Fibroblast of villous mesenchyme (primary cell): ENCODE measurements at regions not wholly inside any gene's neighbourhood (a gene's known extent, or its start where the extent isn't known, plus 50 kb on each side); places are given as distances from the start of the nearest gene placed in this dataset.

Experiments
- DNase-seq: peaks from one replicate; pipeline ENCODE4 v3.0.0-alpha.2; 2010; ENCODE audit warnings: low read depth
- H3K4me3 ChIP-seq: 2 replicates; pipeline ENCODE4 v1.5.1; 2011; ENCODE audit warnings: low read depth, mild to moderate bottlenecking, low read length
- TF ChIP-seq, protein P1 (sequence below): IDR thresholded peaks from 2 replicates; pipeline ENCODE4 v1.5.1; 2012; ENCODE audit warnings: low read depth, mild to moderate bottlenecking, low read length; ENCODE audit not compliant: insufficient read depth

DNA sequence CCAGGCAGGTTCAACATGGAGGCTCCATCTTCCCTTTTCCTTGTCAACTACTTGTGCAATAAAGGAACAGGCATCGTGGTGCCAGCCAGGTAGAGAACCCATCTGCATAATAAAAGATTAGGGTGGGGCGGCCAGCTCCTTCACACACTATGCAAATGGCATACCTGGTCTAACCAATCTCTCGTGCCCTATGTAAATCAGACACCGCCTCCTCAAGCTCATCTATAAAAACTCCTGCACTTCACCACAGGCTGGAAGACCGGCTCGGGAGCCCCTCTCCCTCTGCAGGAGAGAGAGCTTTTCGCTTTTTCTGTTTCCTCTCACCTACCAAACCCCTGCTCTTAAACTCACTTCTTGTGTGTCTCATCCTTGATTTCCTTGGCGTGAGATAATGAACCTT is 244.3 kb upstream of the PUM3 start:
- no peak overlapping the region for H3K4me3 ChIP-seq
- TF ChIP-seq, protein P1, sequence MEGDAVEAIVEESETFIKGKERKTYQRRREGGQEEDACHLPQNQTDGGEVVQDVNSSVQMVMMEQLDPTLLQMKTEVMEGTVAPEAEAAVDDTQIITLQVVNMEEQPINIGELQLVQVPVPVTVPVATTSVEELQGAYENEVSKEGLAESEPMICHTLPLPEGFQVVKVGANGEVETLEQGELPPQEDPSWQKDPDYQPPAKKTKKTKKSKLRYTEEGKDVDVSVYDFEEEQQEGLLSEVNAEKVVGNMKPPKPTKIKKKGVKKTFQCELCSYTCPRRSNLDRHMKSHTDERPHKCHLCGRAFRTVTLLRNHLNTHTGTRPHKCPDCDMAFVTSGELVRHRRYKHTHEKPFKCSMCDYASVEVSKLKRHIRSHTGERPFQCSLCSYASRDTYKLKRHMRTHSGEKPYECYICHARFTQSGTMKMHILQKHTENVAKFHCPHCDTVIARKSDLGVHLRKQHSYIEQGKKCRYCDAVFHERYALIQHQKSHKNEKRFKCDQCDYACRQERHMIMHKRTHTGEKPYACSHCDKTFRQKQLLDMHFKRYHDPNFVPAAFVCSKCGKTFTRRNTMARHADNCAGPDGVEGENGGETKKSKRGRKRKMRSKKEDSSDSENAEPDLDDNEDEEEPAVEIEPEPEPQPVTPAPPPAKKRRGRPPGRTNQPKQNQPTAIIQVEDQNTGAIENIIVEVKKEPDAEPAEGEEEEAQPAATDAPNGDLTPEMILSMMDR = no peak

DNA sequence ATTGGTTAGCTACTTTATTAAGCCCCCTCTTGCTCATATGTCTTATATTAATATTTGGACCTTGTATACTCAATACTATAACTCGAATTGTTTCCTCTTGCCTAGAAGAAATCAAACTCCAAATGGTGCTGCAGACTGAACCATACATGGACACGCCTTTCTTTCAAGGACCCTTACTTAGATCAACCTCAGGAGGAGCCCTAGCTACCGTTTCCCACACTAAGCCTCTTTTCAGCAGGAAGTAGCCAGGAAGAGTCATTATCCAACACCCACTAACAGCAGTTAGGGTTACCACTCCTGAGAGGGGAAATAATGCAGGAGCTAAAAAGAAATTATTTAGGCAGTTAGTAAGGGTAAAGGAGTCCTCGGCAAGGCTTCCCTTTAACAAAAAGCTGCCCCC is 243.8 kb upstream of the PUM3 start:
- TF ChIP-seq, protein P1 = no peak
- H3K4me3 ChIP-seq = no peak overlapping the region
- DNase-seq = no peak

More for the DNA sequence above, 244.3 kb upstream of the PUM3 start:
- DNase-seq = no peak

DNA sequence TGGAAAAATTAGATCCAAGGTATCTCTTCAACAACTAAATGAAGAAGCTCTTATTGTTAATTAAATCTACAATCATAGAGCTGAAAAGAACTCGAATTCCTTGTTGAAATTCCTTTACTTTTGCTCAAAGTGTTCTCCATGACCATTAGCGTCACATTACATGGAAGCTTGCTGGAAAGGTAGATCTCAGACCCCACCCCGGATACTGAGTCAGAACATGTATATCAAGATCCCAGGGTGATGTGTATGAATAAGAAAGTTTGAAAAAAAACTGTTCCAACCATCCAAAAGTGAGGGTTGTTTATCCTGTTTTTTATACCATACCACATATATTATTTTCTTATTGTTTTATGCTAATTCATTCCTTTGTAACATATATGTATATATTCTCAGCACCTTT is 237.1 kb upstream of the PUM3 start:
- TF ChIP-seq, protein P1 = no peak
- no peak for DNase-seq
- no peak overlapping the region for H3K4me3 ChIP-seq

DNA sequence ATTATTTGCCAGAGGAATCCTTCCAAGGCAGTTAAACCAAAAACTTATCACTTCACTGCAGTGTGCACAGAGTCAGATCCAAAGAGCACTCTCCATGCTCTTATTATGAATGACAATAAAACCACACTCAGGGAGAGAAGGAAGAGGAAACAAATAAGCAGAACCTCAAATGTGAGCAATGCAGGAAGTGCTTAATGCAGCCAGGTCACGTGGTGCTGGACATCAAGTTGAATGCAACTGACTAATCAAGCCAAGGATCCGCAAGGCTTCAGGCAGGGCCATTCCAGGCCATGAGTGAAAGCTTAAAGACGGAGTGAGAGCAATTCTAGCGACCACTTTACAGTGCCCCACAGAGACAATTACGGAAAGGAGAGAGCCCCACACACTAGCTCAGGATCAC is 230.4 kb upstream of the PUM3 start:
- H3K4me3 ChIP-seq = no peak overlapping the region
- TF ChIP-seq, protein P1 = no peak
- no peak for DNase-seq

DNA sequence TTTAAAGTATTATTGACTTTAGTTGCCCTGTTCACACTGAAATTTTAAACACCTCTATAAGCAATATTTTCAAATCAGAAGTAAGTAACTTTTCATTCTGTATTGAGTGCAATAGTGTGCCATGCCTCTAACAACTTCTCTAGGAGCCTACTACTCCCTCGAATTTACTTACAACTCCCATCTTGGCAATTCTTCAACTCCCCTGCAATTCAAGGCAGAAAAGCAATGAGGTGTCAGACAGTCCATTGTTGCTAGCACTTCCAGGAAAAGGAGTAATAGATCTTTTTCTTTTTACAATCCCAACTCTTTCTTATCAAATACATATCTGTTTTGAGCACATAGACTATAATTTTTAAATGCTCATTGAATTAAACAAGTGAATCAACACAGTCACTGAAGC is 222.7 kb upstream of the PUM3 start:
- no peak overlapping the region for H3K4me3 ChIP-seq
- TF ChIP-seq, protein P1 = no peak
- DNase-seq = no peak

DNA sequence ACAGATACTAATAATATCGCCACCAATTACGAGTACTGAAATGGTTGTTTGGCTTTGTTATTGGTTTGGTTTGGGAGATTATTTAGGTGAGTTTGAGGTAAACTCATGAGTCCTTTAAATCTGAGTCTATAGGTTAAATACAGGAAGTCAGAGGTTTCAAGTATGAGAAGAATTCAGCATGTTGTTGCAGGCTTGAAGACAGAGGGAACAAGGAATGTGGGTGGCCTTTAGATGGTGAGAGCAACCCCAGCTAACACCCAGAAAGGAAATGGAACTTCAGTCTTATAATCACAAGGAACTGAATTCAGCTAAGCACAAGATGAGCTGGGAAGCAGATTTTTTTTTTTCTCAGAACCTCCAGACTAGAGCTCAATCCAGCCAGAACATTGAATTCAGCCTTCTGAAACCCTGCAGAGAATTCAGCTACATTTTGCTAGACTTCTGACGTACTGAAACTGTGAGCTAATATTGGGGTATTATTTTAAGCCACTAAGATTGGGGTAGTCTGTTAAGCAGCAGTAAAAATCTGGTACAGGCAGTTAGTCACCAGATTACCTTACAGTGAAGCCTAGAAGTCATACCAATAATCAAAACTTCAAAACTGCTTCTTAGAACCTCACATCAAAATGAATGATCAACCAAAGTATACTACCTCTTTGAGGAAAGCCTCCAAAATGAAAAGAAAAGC is 216.0 kb upstream of the PUM3 start:
- DNase-seq = no peak
- TF ChIP-seq, protein P1 = no peak
- no peak overlapping the region for H3K4me3 ChIP-seq

DNA sequence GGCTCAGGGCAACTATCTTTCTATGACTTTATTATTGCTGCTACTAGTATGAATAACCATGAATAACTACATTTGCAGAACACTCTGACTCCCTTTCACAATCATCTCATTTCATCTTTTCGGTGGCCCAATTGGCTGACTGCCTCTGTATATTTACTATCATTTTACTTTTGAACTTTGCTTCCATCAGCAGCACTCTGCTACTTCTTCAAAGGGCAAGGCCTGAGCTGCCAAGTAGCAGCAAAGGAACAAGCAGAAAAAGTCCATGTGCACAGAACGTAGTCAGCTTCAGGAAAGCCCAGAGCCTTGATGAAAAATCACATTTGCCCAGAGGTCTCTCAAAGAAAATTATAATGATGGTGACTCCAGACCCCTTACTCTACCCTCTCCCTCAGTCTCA is 214.5 kb upstream of the PUM3 start:
- TF ChIP-seq, protein P1 = no peak
- H3K4me3 ChIP-seq = no peak overlapping the region
- peak; percentile 1 for DNase-seq
